K562 (cell line): ENCODE measurements at regions not wholly inside any gene's neighbourhood (a gene's known extent, or its start where the extent isn't known, plus 50 kb on each side); places are given as distances from the start of the nearest gene placed in this dataset.

Experiments
- ARHGAP35 ChIP-seq: fragments of 450-650 bp; IDR thresholded peaks from 2 replicates; pipeline ENCODE4 v1.6.1; 2018; ENCODE audit not compliant: partially characterized antibody
- BDP1 ChIP-seq: IDR thresholded peaks from 3 replicates; pipeline ENCODE4 v1.6.1; 2011; ENCODE audit not compliant: insufficient read length, insufficient read depth
- BRCA1 ChIP-seq, 2 experiments: fragments of 450-650 bp in 1 of 2; sonication (generic) in 1 of 2; formaldehyde crosslinking in 1 of 2; IDR thresholded peaks; 2 replicates each; pipeline versions ENCODE4 v1.5.0 to v1.6.1; 2017 to 2020; ENCODE audit warnings: mild to moderate bottlenecking in 1 of 2, missing genetic modification reagents in 1 of 2
- CCNT2 ChIP-seq: IDR thresholded peaks from 2 replicates; pipeline ENCODE4 v1.6.1; 2011; ENCODE audit warnings: borderline replicate concordance, low read depth, mild to moderate bottlenecking, moderate library complexity, mixed read lengths, low read length; ENCODE audit not compliant: insufficient read length; ENCODE audit errors: extremely low read depth
- DPF2 ChIP-seq: fragments of 450-650 bp; IDR thresholded peaks from 2 replicates; pipeline ENCODE4 v1.6.1; 2016
- FOXP1 ChIP-seq: sonication (generic); formaldehyde crosslinking; IDR thresholded peaks from 2 replicates; pipeline ENCODE4 v1.8.0; 2022; ENCODE audit warnings: mild to moderate bottlenecking, missing genetic modification reagents
- GABPB2 ChIP-seq: fragments of 250-450 bp; sonication (Bioruptor Pico); conservative IDR thresholded peaks from 2 replicates; pipeline ENCODE4 v1.5.1; 2021; ENCODE audit warnings: mild to moderate bottlenecking
- HDAC8 ChIP-seq: fragments of 450-650 bp; IDR thresholded peaks from 2 replicates; pipeline ENCODE4 v1.6.1; 2016; ENCODE audit warnings: mild to moderate bottlenecking, missing genetic modification characterization, moderate library complexity, missing compliant biosample characterization
- JUND ChIP-seq, 2 experiments: IDR thresholded peaks; 2 replicates in 1 of 2; 3 replicates in 1 of 2; pipeline ENCODE4 v1.6.1; 2011; ENCODE audit warnings: borderline replicate concordance in 2 of 2, low read depth in 2 of 2, low read length in 2 of 2, improper control_type of control experiment in 1 of 2, missing biosample characterization in 1 of 2, missing genetic modification characterization in 1 of 2, missing genetic modification reagents in 1 of 2
- KDM4B ChIP-seq, 2 experiments: fragments of 450-650 bp in 1 of 2; sonication (generic) in 1 of 2; IDR thresholded peaks; 2 replicates each; pipeline ENCODE4 v1.6.1; 2016 to 2017; ENCODE audit warnings: borderline replicate concordance in 2 of 2, antibody characterized with exemption in 1 of 2, low read depth in 1 of 2, mild to moderate bottlenecking in 1 of 2
- MCM7 ChIP-seq, 2 experiments: fragments of 450-650 bp; IDR thresholded peaks; 2 replicates each; pipeline ENCODE4 v1.6.1; 2016 to 2018
- RAD21 ChIP-seq, 2 experiments: fragments of 250-450 bp in 1 of 2; fragments of 450-650 bp in 1 of 2; sonication (Bioruptor Pico) in 1 of 2; formaldehyde crosslinking in 1 of 2; IDR thresholded peaks in 1 of 2; conservative IDR thresholded peaks in 1 of 2; 2 replicates each; pipeline versions ENCODE4 v1.4.0 to v1.8.0; 2020 to 2022; ENCODE audit warnings: mild to moderate bottlenecking in 2 of 2, moderate library complexity in 1 of 2
- RBM39 ChIP-seq: fragments of 200-400 bp; formaldehyde crosslinking; optimal IDR thresholded peaks from 2 replicates; pipeline ENCODE3; 2018; ENCODE audit warnings: low read depth, low read length
- SMAD4 ChIP-seq: fragments of 250-450 bp; sonication (Bioruptor Pico); conservative IDR thresholded peaks from 2 replicates; pipeline ENCODE4 v1.8.0; 2021; ENCODE audit warnings: inconsistent platforms, mild to moderate bottlenecking, moderate library complexity
- SRSF9 ChIP-seq: fragments of 200-400 bp; formaldehyde crosslinking; IDR thresholded peaks from 2 replicates; pipeline ENCODE4 v1.6.1; 2017; ENCODE audit warnings: low read depth, low read length, borderline replicate concordance
- TBL1XR1 ChIP-seq, 2 experiments: IDR thresholded peaks; 2 replicates each; pipeline ENCODE4 v1.6.1; 2012; ENCODE audit warnings: improper control_type of control experiment in 2 of 2, low read length in 2 of 2, mild to moderate bottlenecking in 1 of 2
- TOE1 ChIP-seq, 2 experiments: fragments of 450-650 bp in 1 of 2; sonication (generic) in 1 of 2; formaldehyde crosslinking in 1 of 2; IDR thresholded peaks; 2 replicates each; pipeline versions ENCODE4 v1.7.1 to v1.8.0; 2016 to 2022; ENCODE audit warnings: borderline replicate concordance in 2 of 2, mild to moderate bottlenecking in 2 of 2, antibody characterized with exemption in 1 of 2, inconsistent platforms in 1 of 2, low read depth in 1 of 2, missing genetic modification reagents in 1 of 2, moderate library complexity in 1 of 2
- TRIM28 ChIP-seq: fragments of 450-650 bp; IDR thresholded peaks from 2 replicates; pipeline ENCODE4 v1.6.1; 2017
- ZNF274 ChIP-seq: IDR thresholded peaks from 2 replicates; pipeline ENCODE4 v1.6.1; 2011; ENCODE audit warnings: low read depth, mild to moderate bottlenecking, low read length, moderate library complexity, borderline replicate concordance
- ZNF561 ChIP-seq: fragments of 450-650 bp; formaldehyde crosslinking; conservative IDR thresholded peaks from 2 replicates; pipeline ENCODE4 v1.4.0; 2020; ENCODE audit warnings: mild to moderate bottlenecking, moderate library complexity
- ZNF77 ChIP-seq: fragments of 250-450 bp; sonication (Bioruptor Pico); IDR thresholded peaks from 2 replicates; pipeline ENCODE4 v1.5.0; 2020
- TF ChIP-seq, protein P1 (sequence below): fragments of 250-450 bp; sonication (Bioruptor Pico); IDR thresholded peaks from 2 replicates; pipeline ENCODE4 v1.8.0; 2021; ENCODE audit warnings: borderline replicate concordance, mild to moderate bottlenecking, moderate library complexity; ENCODE audit not compliant: poor library complexity, severe bottlenecking
- TF ChIP-seq, protein P2 (sequence below), 2 experiments: IDR thresholded peaks; 2 replicates each; pipeline ENCODE4 v1.6.1; 2011; ENCODE audit warnings: borderline replicate concordance in 1 of 2, control low read depth in 1 of 2, low read depth in 1 of 2, low read length in 1 of 2, mild to moderate bottlenecking in 1 of 2, mixed read lengths in 1 of 2, moderate library complexity in 1 of 2; ENCODE audit not compliant: insufficient read depth in 1 of 2, insufficient read length in 1 of 2, poor library complexity in 1 of 2, severe bottlenecking in 1 of 2; ENCODE audit errors: extremely low read depth in 1 of 2
- TF ChIP-seq, protein P3 (sequence below): fragments of 250-450 bp; sonication (Bioruptor Pico); IDR thresholded peaks from 2 replicates; pipeline ENCODE4 v1.5.1; 2021; ENCODE audit warnings: mild to moderate bottlenecking

DNA sequence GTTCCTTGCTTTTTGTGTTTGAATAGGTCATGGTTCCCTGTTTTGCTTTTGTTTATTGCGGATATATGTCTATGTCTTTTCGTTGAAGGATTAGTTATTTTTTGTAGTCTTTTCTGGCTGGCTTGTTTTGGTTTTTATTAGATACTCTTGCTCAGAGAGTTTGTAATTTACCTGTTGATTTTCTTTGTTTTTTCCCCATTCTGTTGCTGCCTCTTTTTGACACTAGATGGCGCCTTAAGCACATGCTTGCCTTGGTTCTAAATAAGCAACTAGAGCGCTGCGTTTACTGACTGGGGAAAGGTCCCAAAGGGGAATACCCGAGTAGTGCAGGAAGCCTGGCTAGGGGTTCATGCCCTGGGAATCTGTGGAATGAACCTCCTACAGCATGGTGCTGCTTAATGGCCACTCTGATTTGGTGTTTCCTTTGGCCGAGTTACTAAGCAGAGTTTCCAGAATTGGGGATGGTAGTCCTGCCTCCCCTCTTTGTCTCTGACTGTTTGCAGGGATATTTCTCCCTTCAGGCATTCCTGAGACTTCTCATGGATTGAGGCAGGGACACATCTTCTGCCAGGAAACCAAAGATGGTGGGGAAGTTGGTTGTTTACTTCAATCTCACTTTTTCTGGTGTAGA is 143.2 kb downstream of the PTPRU start (continued):
- TF ChIP-seq CCNT2 = no peak
- no peak for TF ChIP-seq HDAC8
- peak; percentile 99 for TF ChIP-seq TRIM28
- TF ChIP-seq, protein P1, sequence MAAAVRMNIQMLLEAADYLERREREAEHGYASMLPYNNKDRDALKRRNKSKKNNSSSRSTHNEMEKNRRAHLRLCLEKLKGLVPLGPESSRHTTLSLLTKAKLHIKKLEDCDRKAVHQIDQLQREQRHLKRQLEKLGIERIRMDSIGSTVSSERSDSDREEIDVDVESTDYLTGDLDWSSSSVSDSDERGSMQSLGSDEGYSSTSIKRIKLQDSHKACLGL (CRISPR knock-in tag) = no peak
- no peak for TF ChIP-seq ZNF561 (CRISPR knock-in tag)
- TF ChIP-seq ARHGAP35 = peak; percentile 35
- no peak for TF ChIP-seq BRCA1 (IDR thresholded peaks at IDR 0.05)
- no peak for TF ChIP-seq BRCA1 (CRISPR knock-in tag; IDR thresholded peaks at IDR 0.05)
- TF ChIP-seq BDP1 = no peak
- TF ChIP-seq JUND (IDR thresholded peaks at IDR 0.05; ENCODE audit: borderline replicate concordance, low read depth, low read length) = peak; percentile 55; the same call in 1 of the 2 replicates
- no peak for TF ChIP-seq JUND (tag; IDR thresholded peaks at IDR 0.05; ENCODE audit: borderline replicate concordance, low read depth, low read length)
- TF ChIP-seq, protein P2, sequence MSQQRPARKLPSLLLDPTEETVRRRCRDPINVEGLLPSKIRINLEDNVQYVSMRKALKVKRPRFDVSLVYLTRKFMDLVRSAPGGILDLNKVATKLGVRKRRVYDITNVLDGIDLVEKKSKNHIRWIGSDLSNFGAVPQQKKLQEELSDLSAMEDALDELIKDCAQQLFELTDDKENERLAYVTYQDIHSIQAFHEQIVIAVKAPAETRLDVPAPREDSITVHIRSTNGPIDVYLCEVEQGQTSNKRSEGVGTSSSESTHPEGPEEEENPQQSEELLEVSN (IDR thresholded peaks at IDR 0.05; ENCODE audit: borderline replicate concordance in 1 of 2, extremely low read depth in 1 of 2, insufficient read depth in 1 of 2, insufficient read length in 1 of 2, low read depth in 1 of 2, low read length in 1 of 2, poor library complexity in 1 of 2, severe bottlenecking in 1 of 2) = no peak
- TF ChIP-seq, protein P3, sequence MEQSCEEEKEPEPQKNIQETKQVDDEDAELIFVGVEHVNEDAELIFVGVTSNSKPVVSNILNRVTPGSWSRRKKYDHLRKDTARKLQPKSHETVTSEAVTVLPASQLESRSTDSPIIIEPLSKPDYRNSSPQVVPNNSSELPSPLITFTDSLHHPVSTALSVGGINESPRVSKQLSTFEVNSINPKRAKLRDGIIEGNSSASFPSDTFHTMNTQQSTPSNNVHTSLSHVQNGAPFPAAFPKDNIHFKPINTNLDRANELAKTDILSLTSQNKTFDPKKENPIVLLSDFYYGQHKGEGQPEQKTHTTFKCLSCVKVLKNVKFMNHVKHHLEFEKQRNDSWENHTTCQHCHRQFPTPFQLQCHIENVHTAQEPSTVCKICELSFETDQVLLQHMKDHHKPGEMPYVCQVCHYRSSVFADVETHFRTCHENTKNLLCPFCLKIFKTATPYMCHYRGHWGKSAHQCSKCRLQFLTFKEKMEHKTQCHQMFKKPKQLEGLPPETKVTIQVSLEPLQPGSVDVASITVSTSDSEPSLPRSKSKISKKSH (CRISPR knock-in tag) = peak; percentile 99
- TF ChIP-seq FOXP1 = no peak
- peak; percentile 67; the same call in 1 of the 2 replicates for TF ChIP-seq TOE1 (IDR thresholded peaks at IDR 0.05; ENCODE audit: borderline replicate concordance)
- no peak for TF ChIP-seq TOE1 (CRISPR knock-in tag; IDR thresholded peaks at IDR 0.05; ENCODE audit: borderline replicate concordance, low read depth)
- no peak for TF ChIP-seq GABPB2 (CRISPR knock-in tag)
- no peak for TF ChIP-seq ZNF274
- TF ChIP-seq RAD21 (CRISPR knock-in tag; conservative IDR thresholded peaks at IDR 0.05 in 1 of 2, IDR thresholded peaks at IDR 0.05 in 1 of 2) = peak; percentile 86 to 98
- TF ChIP-seq SMAD4 (CRISPR knock-in tag) = 0 out of 2 replicates have a peak, but pooled peaks have one; percentile 22
- TF ChIP-seq KDM4B (IDR thresholded peaks at IDR 0.05; ENCODE audit: borderline replicate concordance in 2 of 2, low read depth in 1 of 2) = peak in 1 of 2 experiments; percentile 58; a peak in 1 of 4 replicates
- TF ChIP-seq ZNF77 (CRISPR knock-in tag) = no peak
- no peak for TF ChIP-seq RBM39
- no peak for TF ChIP-seq MCM7 (IDR thresholded peaks at IDR 0.05)
- TF ChIP-seq TBL1XR1 (IDR thresholded peaks at IDR 0.05; ENCODE audit: low read length in 2 of 2) = peak; percentile 48 to 77; a peak in 1 of 4 replicates
- no peak for TF ChIP-seq SRSF9
- TF ChIP-seq DPF2 = peak; percentile 41; the same call in 1 of the 2 replicates
